ENCODE measurements at regions not wholly inside any gene's neighbourhood (a gene's known extent, or its start where the extent isn't known, plus 50 kb on each side); places are given as distances from the start of the nearest gene placed in this dataset.
A peak's percentile ranks its signal among the peaks of the same experiment; 100 is the strongest.

GRCh38 chr3:66128623-66129022 is 89.9 kb upstream of the MAGI1 start:
- H3K4me3 ChIP-seq (ENCODE audit: insufficient read length, low read depth) = no peak overlapping the region
- H3K36me3 ChIP-seq (ENCODE audit: insufficient read depth, insufficient read length, low read length) = no peaks in the 10 kb centered on the region
- DNase-seq (ENCODE audit: low read depth, low spot score) = no peak
- TF ChIP-seq SUZ12 (IDR thresholded peaks at IDR 0.05; ENCODE audit: extremely low read depth, insufficient read depth, insufficient read length) (no peak), YY1 (IDR thresholded peaks at IDR 0.05; ENCODE audit: insufficient read depth, insufficient read length) (no peak), ZNF274 (IDR thresholded peaks at IDR 0.05; ENCODE audit: low read depth, low read length) (no peak)
- no peaks in the 10 kb centered on the region for H3K4me1 ChIP-seq (ENCODE audit: insufficient read depth, insufficient read length)
- H3K27me3 ChIP-seq (ENCODE audit: insufficient read depth, insufficient read length) = no peaks in the 10 kb centered on the region
- H3K9me3 ChIP-seq (ENCODE audit: insufficient read depth, low read length) = no peaks in the 10 kb centered on the region
- H3K9ac ChIP-seq (ENCODE audit: insufficient read length, low read depth) = no peak overlapping the region

GRCh38 chr3:66121318-66121717 is 82.6 kb upstream of the MAGI1 start:
- DNase-seq (ENCODE audit: low read depth, low spot score) = no peak
- H3K4me3 ChIP-seq (ENCODE audit: insufficient read length, low read depth) = no peak overlapping the region

GRCh38 chr3:66115858-66116654 is 77.3 kb upstream of the MAGI1 start:
- Histone ChIP-seq H3K27me3 (ENCODE audit: insufficient read depth, insufficient read length) (no peaks in the 10 kb centered on the region), H3K36me3 (ENCODE audit: insufficient read depth, insufficient read length, low read length) (no peaks in the 10 kb centered on the region), H3K9me3 (ENCODE audit: insufficient read depth, low read length) (no peaks in the 10 kb centered on the region), H3K4me3 (ENCODE audit: insufficient read length, low read depth) (no peak overlapping the region), H3K9ac (ENCODE audit: insufficient read length, low read depth) (no peak overlapping the region), H3K4me1 (ENCODE audit: insufficient read depth, insufficient read length) (no peaks in the 10 kb centered on the region)
- no peak for TF ChIP-seq ZNF274 (IDR thresholded peaks at IDR 0.05; ENCODE audit: low read depth, low read length)
- TF ChIP-seq YY1 (IDR thresholded peaks at IDR 0.05; ENCODE audit: insufficient read depth, insufficient read length) = no peak
- no peak for TF ChIP-seq SUZ12 (IDR thresholded peaks at IDR 0.05; ENCODE audit: extremely low read depth, insufficient read depth, insufficient read length)
- DNase-seq (ENCODE audit: low read depth, low spot score) = peak; percentile 57

More at GRCh38 chr3:66121318-66121717, 82.6 kb upstream of the MAGI1 start:
- H3K9me3 ChIP-seq (ENCODE audit: insufficient read depth, low read length) = no peaks in the 10 kb centered on the region
- no peak overlapping the region for H3K9ac ChIP-seq (ENCODE audit: insufficient read length, low read depth)
- H3K4me1 ChIP-seq (ENCODE audit: insufficient read depth, insufficient read length) = no peaks in the 10 kb centered on the region
- TF ChIP-seq SUZ12 (IDR thresholded peaks at IDR 0.05; ENCODE audit: extremely low read depth, insufficient read depth, insufficient read length) (no peak), ZNF274 (IDR thresholded peaks at IDR 0.05; ENCODE audit: low read depth, low read length) (no peak), YY1 (IDR thresholded peaks at IDR 0.05; ENCODE audit: insufficient read depth, insufficient read length) (no peak)
- H3K27me3 ChIP-seq (ENCODE audit: insufficient read depth, insufficient read length) = no peaks in the 10 kb centered on the region
- no peaks in the 10 kb centered on the region for H3K36me3 ChIP-seq (ENCODE audit: insufficient read depth, insufficient read length, low read length)

- no peaks in the 10 kb centered on the region for H3K4me1 ChIP-seq (ENCODE audit: insufficient read depth, insufficient read length)
- H3K9ac ChIP-seq (ENCODE audit: insufficient read length, low read depth) = no peak overlapping the region
- no peak for TF ChIP-seq ZNF274 (IDR thresholded peaks at IDR 0.05; ENCODE audit: low read depth, low read length)
- no peak overlapping the region for H3K4me3 ChIP-seq (ENCODE audit: insufficient read length, low read depth)
- no peaks in the 10 kb centered on the region for H3K36me3 ChIP-seq (ENCODE audit: insufficient read depth, insufficient read length, low read length)
- H3K27me3 ChIP-seq (ENCODE audit: insufficient read depth, insufficient read length) = no peaks in the 10 kb centered on the region
- no peak for DNase-seq (ENCODE audit: low read depth, low spot score)
- H3K9me3 ChIP-seq (ENCODE audit: insufficient read depth, low read length) = no peaks in the 10 kb centered on the region
Observed at GRCh38 chr3:66113542-66113941, 74.8 kb upstream of the MAGI1 start.

- H3K4me3 ChIP-seq (ENCODE audit: insufficient read length, low read depth) = no peak overlapping the region
- no peaks in the 10 kb centered on the region for H3K36me3 ChIP-seq (ENCODE audit: insufficient read depth, insufficient read length, low read length)
- no peak for TF ChIP-seq YY1 (IDR thresholded peaks at IDR 0.05; ENCODE audit: insufficient read depth, insufficient read length)
- TF ChIP-seq SUZ12 (IDR thresholded peaks at IDR 0.05; ENCODE audit: extremely low read depth, insufficient read depth, insufficient read length) = no peak
- no peak for TF ChIP-seq ZNF274 (IDR thresholded peaks at IDR 0.05; ENCODE audit: low read depth, low read length)
- H3K27me3 ChIP-seq (ENCODE audit: insufficient read depth, insufficient read length) = no peaks in the 10 kb centered on the region
- no peaks in the 10 kb centered on the region for H3K4me1 ChIP-seq (ENCODE audit: insufficient read depth, insufficient read length)
- H3K9me3 ChIP-seq (ENCODE audit: insufficient read depth, low read length) = no peaks in the 10 kb centered on the region
- H3K9ac ChIP-seq (ENCODE audit: insufficient read length, low read depth) = no peak overlapping the region
- DNase-seq (ENCODE audit: low read depth, low spot score) = no peak
Observed at GRCh38 chr3:66110840-66111239, 72.1 kb upstream of the MAGI1 start.

- no peak overlapping the region for H3K4me3 ChIP-seq (ENCODE audit: insufficient read length, low read depth)
- no peak for TF ChIP-seq YY1 (IDR thresholded peaks at IDR 0.05; ENCODE audit: insufficient read depth, insufficient read length)
- no peak for TF ChIP-seq ZNF274 (IDR thresholded peaks at IDR 0.05; ENCODE audit: low read depth, low read length)
- TF ChIP-seq SUZ12 (IDR thresholded peaks at IDR 0.05; ENCODE audit: extremely low read depth, insufficient read depth, insufficient read length) = no peak
- no peaks in the 10 kb centered on the region for H3K9me3 ChIP-seq (ENCODE audit: insufficient read depth, low read length)
- H3K9ac ChIP-seq (ENCODE audit: insufficient read length, low read depth) = no peak overlapping the region
- H3K27me3 ChIP-seq (ENCODE audit: insufficient read depth, insufficient read length) = no peaks in the 10 kb centered on the region
- no peak for DNase-seq (ENCODE audit: low read depth, low spot score)
- no peaks in the 10 kb centered on the region for H3K36me3 ChIP-seq (ENCODE audit: insufficient read depth, insufficient read length, low read length)
- H3K4me1 ChIP-seq (ENCODE audit: insufficient read depth, insufficient read length) = no peaks in the 10 kb centered on the region
Observed at GRCh38 chr3:66107855-66108254, 69.1 kb upstream of the MAGI1 start.

- TF ChIP-seq SUZ12 (IDR thresholded peaks at IDR 0.05; ENCODE audit: extremely low read depth, insufficient read depth, insufficient read length) (no peak), YY1 (IDR thresholded peaks at IDR 0.05; ENCODE audit: insufficient read depth, insufficient read length) (no peak), ZNF274 (IDR thresholded peaks at IDR 0.05; ENCODE audit: low read depth, low read length) (no peak)
- H3K36me3 ChIP-seq (ENCODE audit: insufficient read depth, insufficient read length, low read length) = no peaks in the 10 kb centered on the region
- no peaks in the 10 kb centered on the region for H3K4me1 ChIP-seq (ENCODE audit: insufficient read depth, insufficient read length)
- no peak overlapping the region for H3K4me3 ChIP-seq (ENCODE audit: insufficient read length, low read depth)
- H3K27me3 ChIP-seq (ENCODE audit: insufficient read depth, insufficient read length) = no peaks in the 10 kb centered on the region
- H3K9me3 ChIP-seq (ENCODE audit: insufficient read depth, low read length) = no peaks in the 10 kb centered on the region
- no peak for DNase-seq (ENCODE audit: low read depth, low spot score)
- no peak overlapping the region for H3K9ac ChIP-seq (ENCODE audit: insufficient read length, low read depth)
Observed at GRCh38 chr3:66106788-66107187, 68.1 kb upstream of the MAGI1 start.

Measured in NT2/D1 (cell line).